RKO (cell line): ENCODE measurements at regions not wholly inside any gene's neighbourhood (a gene's known extent, or its start where the extent isn't known, plus 50 kb on each side); places are given as distances from the start of the nearest gene placed in this dataset.

ENCODE experiments used
- DNase-seq: peaks from one replicate; pipeline ENCODE4 v3.0.0-alpha.2; 2016; ENCODE audit warnings: low spot score

DNA sequence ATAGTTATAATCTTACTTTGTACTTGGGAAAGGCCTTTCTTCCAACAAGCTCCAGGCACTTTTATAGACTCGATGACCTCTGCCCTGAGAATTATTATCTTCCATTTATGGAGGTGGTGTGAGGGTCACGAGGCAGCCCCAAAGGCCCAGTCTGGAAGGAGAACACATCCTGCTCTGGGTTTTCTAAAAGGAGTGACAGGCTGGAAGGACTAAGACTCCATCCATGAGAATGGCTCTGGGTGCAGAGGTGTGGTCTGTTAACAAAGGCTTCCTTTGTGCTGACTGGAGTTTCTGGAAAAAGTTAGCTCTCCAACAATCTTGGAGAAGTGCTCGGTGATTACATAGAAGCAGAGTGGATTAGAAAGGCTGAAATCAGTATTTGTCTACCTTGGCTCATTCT, 74.7 kb upstream of the SESN3 start:
- DNase-seq, result no peak

- no peak for DNase-seq
Observed at GRCh38 chr11:95304777-95305176, 73.8 kb upstream of the SESN3 start.

GRCh38 chr11:95302211-95302610, 71.2 kb upstream of the SESN3 start:
- no peak for DNase-seq

- DNase-seq, result no peak
Observed at GRCh38 chr11:95301474-95301873, 70.5 kb upstream of the SESN3 start.

DNA sequence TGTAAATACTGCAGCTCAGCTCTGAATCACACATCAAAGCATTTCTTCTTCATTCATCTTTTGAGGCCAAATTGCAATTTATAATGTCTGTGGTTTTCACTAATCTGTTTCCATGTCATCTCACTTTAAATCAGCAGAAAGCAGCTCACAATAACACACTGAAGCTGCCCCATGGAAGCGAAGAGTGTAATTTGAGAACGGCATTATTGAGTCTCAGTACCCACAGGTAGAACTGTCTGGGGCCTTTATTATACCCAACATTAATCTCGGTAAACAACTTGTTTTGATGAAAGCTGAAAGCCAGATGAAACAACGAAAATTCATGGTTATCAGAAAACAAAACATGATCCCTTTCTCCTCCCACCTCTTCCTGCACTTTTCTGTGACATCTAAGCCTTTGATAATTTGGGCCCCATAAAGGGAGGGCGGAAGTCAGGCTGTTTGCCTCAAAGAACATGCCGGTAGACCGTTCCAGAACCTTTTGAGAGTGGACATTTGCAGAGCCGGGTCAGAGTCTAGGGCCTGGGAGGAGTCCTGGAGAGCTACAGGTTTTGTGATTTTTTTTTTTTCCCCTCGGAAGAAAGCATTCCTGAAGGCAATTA, 68.2 kb upstream of the SESN3 start:
- DNase-seq, result no peak

DNA sequence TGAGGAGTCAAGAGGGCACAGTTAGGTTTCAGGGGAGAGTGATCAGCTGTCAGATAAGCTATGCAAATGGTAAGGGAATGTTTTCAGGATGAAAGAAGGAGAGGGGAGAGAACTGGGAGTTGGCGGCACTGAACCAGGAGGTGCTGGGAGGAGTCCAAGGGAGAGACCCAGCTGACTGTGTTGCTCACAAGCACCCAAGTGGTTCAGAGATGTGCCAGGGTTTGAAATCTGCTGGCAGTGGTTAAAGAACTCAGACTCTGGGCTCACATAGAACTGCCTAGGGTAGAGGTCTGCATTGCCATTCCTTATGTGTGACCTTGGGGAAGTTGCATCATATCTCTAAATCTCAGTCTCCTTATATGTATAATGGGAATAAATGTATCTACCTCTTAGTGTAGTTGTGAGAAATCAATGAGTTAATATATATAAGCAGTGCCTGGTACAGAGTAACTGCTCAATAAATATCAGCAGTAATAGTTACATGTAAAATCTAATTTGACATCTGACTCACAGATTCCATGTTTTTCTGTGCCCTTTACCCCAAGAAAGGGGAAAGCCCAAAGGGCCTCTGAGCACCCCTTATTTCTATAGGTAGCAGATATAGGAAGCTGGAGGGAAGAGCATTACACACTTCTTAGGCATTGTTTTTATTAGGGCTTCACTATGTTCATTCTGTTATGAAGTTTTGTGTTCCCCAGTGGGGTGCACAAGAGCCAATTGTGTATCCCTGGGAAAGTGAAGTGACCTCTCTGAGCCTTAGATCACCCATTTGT, 66.9 kb upstream of the SESN3 start:
- DNase-seq, result no peak

DNA sequence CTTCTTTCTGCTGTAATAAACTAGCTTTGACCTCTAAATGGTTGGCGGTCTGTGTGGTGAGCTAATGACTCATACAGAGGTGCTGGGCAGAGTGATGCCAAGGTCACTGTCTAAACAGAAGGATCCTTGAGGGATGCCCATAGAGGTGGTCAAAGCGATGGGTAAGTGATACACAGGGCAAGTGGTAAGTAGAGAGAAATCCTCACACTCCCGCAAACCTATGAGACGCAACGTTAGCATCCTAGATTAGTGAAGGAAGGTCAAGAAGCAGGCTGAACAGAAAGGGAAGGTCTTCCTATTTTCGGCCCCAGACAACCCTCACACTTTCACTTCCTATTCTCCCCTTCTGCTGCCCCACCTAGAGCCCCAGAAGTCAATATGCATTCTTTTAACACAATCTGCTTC, 65.6 kb upstream of the SESN3 start:
- DNase-seq, result no peak

DNA sequence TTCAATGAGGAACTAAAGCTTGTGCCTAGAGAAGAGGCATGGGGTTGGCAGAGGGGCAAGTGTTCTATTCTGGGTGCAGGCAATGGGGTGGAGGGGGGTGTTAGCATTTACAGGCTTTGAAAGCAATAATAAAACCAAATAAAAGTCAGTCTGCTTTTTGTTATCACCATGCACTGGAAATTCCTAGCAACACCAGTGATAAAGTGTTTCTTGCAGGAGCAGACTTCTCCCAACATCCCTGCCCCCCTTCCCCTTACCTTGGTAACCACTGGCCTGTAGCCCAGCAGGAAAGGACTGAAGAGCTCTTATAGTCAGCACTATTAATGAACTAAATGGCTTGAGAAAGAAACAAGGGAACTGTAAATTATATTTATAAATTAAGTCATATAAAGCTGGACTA, 65.2 kb upstream of the SESN3 start:
- no peak for DNase-seq

- DNase-seq, result no peak
Observed at GRCh38 chr11:95295382-95296149, 64.6 kb upstream of the SESN3 start.

GRCh38 chr11:95294701-95295100, 63.7 kb upstream of the SESN3 start:
- no peak for DNase-seq

- no peak for DNase-seq
Observed at GRCh38 chr11:95293116-95293515, 62.1 kb upstream of the SESN3 start.

- DNase-seq, result no peak
Observed at GRCh38 chr11:95291946-95292345, 60.9 kb upstream of the SESN3 start.

- DNase-seq, result no peak
Observed at GRCh38 chr11:95289378-95290101, 58.5 kb upstream of the SESN3 start.

GRCh38 chr11:95284057-95285052, 53.4 kb upstream of the SESN3 start:
- DNase-seq, result no peak

GRCh38 chr11:95283650-95284049, 52.6 kb upstream of the SESN3 start:
- DNase-seq, result no peak

GRCh38 chr11:95283146-95283545, 52.1 kb upstream of the SESN3 start:
- no peak for DNase-seq

- no peak for DNase-seq
Observed at GRCh38 chr11:95282291-95282751, 51.3 kb upstream of the SESN3 start.
